ENCODE measurements at regions not wholly inside any gene's neighbourhood (a gene's known extent, or its start where the extent isn't known, plus 50 kb on each side); places are given as distances from the start of the nearest gene placed in this dataset.

GRCh38 chr14:40240245-40240859, 808.1 kb upstream of the FBXO33 start:
- no peak for TF ChIP-seq CTCF (IDR thresholded peaks at IDR 0.05; ENCODE audit: low read depth, low read length)
- no peak for DNase-seq (ENCODE audit: extremely low read depth, low read depth)

DNA sequence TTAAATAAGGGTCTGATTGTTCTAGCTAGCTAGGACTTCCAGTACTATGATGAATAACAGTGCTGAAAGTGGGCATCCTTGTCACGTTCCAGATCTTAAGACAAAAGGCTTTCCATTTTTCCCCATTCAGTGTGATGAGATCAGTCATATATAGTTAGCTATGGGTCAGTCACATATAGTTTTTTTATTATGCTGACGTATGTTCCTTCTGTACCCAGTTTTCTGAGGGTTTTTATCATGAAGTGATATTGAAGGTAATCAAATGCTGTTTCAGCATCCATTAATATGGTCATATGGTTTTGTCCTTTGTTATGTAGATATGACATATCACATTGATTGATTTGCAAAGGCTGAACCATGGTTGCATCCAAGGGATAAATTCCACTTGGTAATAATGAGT, 800.1 kb upstream of the FBXO33 start:
- no peak for TF ChIP-seq CTCF (IDR thresholded peaks at IDR 0.05; ENCODE audit: low read depth, low read length)
- no peak for DNase-seq (ENCODE audit: extremely low read depth, low read depth)

GRCh38 chr14:40229676-40230075, 797.4 kb upstream of the FBXO33 start:
- no peak for TF ChIP-seq CTCF (IDR thresholded peaks at IDR 0.05; ENCODE audit: low read depth, low read length)
- no peak for DNase-seq (ENCODE audit: extremely low read depth, low read depth)

GRCh38 chr14:40222996-40223395, 790.8 kb upstream of the FBXO33 start:
- no peak for TF ChIP-seq CTCF (IDR thresholded peaks at IDR 0.05; ENCODE audit: low read depth, low read length)
- DNase-seq (ENCODE audit: extremely low read depth, low read depth): no peak

DNA sequence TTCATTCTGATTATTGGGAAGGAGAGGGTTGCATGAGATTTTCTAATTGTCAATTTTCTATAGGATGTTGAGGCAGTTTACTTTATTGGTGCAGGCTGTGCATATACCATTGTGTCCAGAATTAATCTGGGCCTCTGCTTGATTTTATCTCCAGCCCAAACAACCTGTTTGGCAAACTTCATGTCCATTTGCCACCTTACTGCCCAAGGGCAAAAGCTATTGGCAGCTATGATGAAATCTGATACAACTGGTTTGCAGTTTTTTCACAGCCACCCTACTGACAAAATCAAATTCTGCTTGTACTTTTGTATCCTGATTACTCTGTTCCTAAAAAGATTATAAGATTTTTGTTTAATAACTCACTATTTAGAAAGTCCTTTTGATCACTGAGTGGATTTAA, 789.2 kb upstream of the FBXO33 start:
- no peak for DNase-seq (ENCODE audit: extremely low read depth, low read depth)
- TF ChIP-seq CTCF (IDR thresholded peaks at IDR 0.05; ENCODE audit: low read depth, low read length): no peak

DNA sequence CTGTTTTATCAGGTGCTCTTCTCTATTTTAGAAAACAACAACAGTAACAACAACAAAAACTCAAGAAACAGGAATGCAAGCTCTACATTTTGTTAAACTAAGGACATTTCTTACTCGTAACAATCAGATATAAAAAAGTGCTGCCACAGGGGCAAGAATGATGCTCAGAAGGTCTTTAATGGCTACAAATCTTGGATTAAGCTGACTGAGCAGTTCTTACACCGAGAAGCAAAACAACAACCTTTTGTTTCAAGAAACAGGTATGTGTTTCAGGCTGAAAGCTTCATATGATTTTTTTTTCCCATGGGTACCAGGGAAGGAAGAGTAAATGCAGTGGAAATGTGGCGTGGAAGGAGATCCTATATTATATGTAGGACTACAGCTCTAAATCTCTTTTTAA, 786.8 kb upstream of the FBXO33 start:
- no peak for TF ChIP-seq CTCF (IDR thresholded peaks at IDR 0.05; ENCODE audit: low read depth, low read length)
- DNase-seq (ENCODE audit: extremely low read depth, low read depth): no peak

DNA sequence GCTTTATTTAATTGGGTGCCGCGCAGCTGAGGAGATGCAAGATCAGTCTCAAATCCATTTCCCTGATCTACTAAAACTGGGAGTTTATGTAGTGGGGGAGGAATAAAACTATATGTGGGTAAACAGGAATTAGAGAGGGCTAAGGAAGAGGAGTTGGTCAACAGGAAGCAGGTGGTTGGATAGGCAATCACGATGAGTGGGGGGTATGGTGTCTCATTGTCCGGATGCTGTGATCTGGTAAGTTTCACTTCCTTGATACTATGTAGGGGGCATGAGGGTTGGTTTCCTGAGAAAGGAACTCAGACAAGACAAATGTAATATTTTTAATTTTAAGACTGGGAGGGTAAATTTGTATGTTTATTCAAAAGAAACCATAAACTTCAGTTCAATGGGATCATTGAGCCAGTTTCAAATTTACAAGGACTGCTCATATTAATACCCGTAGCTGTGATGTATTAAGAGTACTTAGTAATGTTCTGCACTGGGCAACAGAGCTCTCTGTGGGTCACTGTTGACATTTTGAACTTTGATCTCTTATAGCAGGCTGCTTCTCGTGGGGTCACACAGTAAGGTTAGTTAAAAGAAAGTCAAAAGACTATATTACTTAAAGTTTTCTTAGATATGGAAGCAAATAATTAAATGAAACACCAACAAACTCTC, 786.2 kb upstream of the FBXO33 start:
- DNase-seq (ENCODE audit: extremely low read depth, low read depth): no peak
- no peak for TF ChIP-seq CTCF (IDR thresholded peaks at IDR 0.05; ENCODE audit: low read depth, low read length)

Data from AG09319 (cell line).